ENCODE measurements at regions not wholly inside any gene's neighbourhood (a gene's known extent, or its start where the extent isn't known, plus 50 kb on each side); places are given as distances from the start of the nearest gene placed in this dataset.

DNA sequence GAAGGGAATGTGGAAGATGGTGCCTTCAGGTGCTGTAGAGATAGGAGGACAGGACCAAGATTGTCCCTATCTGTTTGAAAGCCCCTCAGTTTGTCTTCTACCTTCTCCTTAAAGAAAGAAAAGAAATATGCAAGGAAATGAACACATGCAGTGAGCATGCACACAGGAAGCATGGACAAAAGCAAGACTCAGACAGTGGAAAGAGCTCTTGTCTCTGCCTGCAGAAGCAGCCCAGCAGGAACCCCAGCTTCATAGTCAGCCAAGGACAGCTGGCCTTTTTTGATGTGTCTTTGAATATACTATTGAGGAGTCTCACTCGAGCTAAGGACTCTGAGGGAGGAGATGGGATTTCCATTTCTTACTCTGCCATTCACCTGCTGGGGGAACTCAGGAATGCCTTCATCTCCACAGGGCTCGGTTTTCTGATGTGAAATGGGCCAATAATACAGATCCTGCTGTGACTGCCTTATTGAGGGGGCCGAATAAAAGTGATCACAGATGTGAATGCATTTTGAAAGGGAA is 132.5 kb upstream of the ADRA1B start:
- Histone ChIP-seq H3K36me3 (ENCODE audit: control insufficient read depth in 2 of 2, extremely low read depth in 1 of 2, insufficient read depth in 2 of 2, low read length in 2 of 2) (no peaks in the 10 kb centered on the region), H3K9me3 (replicated peaks; ENCODE audit: control insufficient read depth, insufficient read depth, low read length) (no peaks in the 10 kb centered on the region), H3K27me3 (ENCODE audit: control insufficient read depth in 2 of 2, insufficient read depth in 2 of 2, low read length in 2 of 2) (no peaks in the 10 kb centered on the region), H4K20me1 (replicated peaks; ENCODE audit: control insufficient read depth, extremely low read depth, insufficient read depth, low read length) (no peaks in the 10 kb centered on the region), H2AFZ (ENCODE audit: low read depth, low read length) (no peak overlapping the region), H3K27ac (ENCODE audit: insufficient read depth, low read depth, low read length) (no peak overlapping the region), H3K9me1 (replicated peaks; ENCODE audit: control insufficient read depth, extremely low read depth, insufficient read depth, low read length) (no peaks in the 10 kb centered on the region), H3K4me1 (ENCODE audit: control insufficient read depth, extremely low read depth, insufficient read depth, low read length) (no peaks in the 10 kb centered on the region), H3K4me2 (ENCODE audit: insufficient read depth, low read length) (no peak overlapping the region), H3K79me2 (ENCODE audit: control insufficient read depth, insufficient read depth, low read length) (no peaks in the 10 kb centered on the region), H3K9ac (replicated peaks; ENCODE audit: extremely low read depth, insufficient read depth, low read length) (no peak overlapping the region), H3K4me3 (replicated peaks in 1 of 3; ENCODE audit: insufficient read depth in 1 of 3, low read depth in 1 of 3, low read length in 3 of 3) (no peak overlapping the region)
- TF ChIP-seq POLR2A (IDR thresholded peaks at IDR 0.05; ENCODE audit: low read depth, low read length) (no peak), FOS (IDR thresholded peaks at IDR 0.05; ENCODE audit: borderline replicate concordance, insufficient read depth, low read length) (no peak), JUN (IDR thresholded peaks at IDR 0.05; ENCODE audit: borderline replicate concordance, insufficient read depth, insufficient read length, low read depth) (no peak), MYC (IDR thresholded peaks at IDR 0.05; ENCODE audit: low read depth, low read length) (no peak), EZH2 (IDR thresholded peaks at IDR 0.05; ENCODE audit: borderline replicate concordance, low read depth, low read length, severe bottlenecking) (no peak), POLR2AphosphoS5 (IDR thresholded peaks at IDR 0.05; ENCODE audit: insufficient read depth, low read depth, low read length) (no peak), GATA2 (IDR thresholded peaks at IDR 0.05; ENCODE audit: insufficient read depth, insufficient read length, low read depth, low read length) (no peak)
- TF ChIP-seq, protein P1, sequence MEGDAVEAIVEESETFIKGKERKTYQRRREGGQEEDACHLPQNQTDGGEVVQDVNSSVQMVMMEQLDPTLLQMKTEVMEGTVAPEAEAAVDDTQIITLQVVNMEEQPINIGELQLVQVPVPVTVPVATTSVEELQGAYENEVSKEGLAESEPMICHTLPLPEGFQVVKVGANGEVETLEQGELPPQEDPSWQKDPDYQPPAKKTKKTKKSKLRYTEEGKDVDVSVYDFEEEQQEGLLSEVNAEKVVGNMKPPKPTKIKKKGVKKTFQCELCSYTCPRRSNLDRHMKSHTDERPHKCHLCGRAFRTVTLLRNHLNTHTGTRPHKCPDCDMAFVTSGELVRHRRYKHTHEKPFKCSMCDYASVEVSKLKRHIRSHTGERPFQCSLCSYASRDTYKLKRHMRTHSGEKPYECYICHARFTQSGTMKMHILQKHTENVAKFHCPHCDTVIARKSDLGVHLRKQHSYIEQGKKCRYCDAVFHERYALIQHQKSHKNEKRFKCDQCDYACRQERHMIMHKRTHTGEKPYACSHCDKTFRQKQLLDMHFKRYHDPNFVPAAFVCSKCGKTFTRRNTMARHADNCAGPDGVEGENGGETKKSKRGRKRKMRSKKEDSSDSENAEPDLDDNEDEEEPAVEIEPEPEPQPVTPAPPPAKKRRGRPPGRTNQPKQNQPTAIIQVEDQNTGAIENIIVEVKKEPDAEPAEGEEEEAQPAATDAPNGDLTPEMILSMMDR (IDR thresholded peaks at IDR 0.05; ENCODE audit: extremely low read depth in 1 of 2, insufficient read depth in 1 of 2, low read depth in 1 of 2, low read length in 2 of 2): no peak
- TF ChIP-seq, protein P2, sequence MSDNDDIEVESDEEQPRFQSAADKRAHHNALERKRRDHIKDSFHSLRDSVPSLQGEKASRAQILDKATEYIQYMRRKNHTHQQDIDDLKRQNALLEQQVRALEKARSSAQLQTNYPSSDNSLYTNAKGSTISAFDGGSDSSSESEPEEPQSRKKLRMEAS (IDR thresholded peaks at IDR 0.05; ENCODE audit: insufficient read depth, insufficient read length): no peak
- FAIRE-seq (no peak), DNase-seq (ENCODE audit: low read depth, low spot score) (no peak)
- BruUV-seq (replicated peaks): no TSS peak
- POLR2A ChIA-PET: no interaction called here
- intact Hi-C loops (cut with micrococcal nuclease) (no loop called here), dilution Hi-C loops (cut with MboI; ENCODE audit: extremely low pct_ligation_motif_present, low sequenced_read_pairs) (no loop called here)
- CTCF ChIA-PET: no interaction called here
